Keratinocyte (primary cell): ENCODE measurements at regions not wholly inside any gene's neighbourhood (a gene's known extent, or its start where the extent isn't known, plus 50 kb on each side); places are given as distances from the start of the nearest gene placed in this dataset.

ENCODE experiments used
- DNase-seq: peaks from one replicate; pipeline ENCODE4 v3.0.0-alpha.2; 2011; ENCODE audit warnings: low read depth, missing footprints, low spot score
- FAIRE-seq: peaks from 2 replicates; lab custom pipeline; 2011; peaks lifted over from hg19 to GRCh38; lab: Jason Lieb, UNC
- H2AFZ ChIP-seq: 2 replicates; pipeline ENCODE4 v1.6.0; 2012; ENCODE audit warnings: low read length, control low read depth, inconsistent platforms; ENCODE audit not compliant: control insufficient read depth
- H3K27ac ChIP-seq: 2 replicates; pipeline ENCODE4 v1.5.1; 2011; ENCODE audit warnings: low read length; ENCODE audit not compliant: control insufficient read depth, insufficient read depth
- H3K27me3 ChIP-seq: 3 replicates; pipeline ENCODE4 v1.6.0; 2011; ENCODE audit warnings: low read length; ENCODE audit not compliant: control insufficient read depth, insufficient read depth; ENCODE audit errors: extremely low read depth
- H3K36me3 ChIP-seq, 2 experiments: 2 replicates in 1 of 2; 3 replicates in 1 of 2; pipeline ENCODE4 v1.5.1; 2011; ENCODE audit warnings: low read length in 2 of 2, mild to moderate bottlenecking in 1 of 2; ENCODE audit not compliant: control insufficient read depth in 2 of 2, insufficient read depth in 2 of 2; ENCODE audit errors: extremely low read depth in 1 of 2
- H3K4me1 ChIP-seq: 3 replicates; pipeline ENCODE4 v1.5.1; 2011; ENCODE audit warnings: low read length; ENCODE audit not compliant: control insufficient read depth, insufficient read depth; ENCODE audit errors: extremely low read depth
- H3K4me2 ChIP-seq: 3 replicates; pipeline ENCODE4 v1.6.0; 2011; ENCODE audit warnings: low read depth, low read length; ENCODE audit not compliant: control insufficient read depth, insufficient read depth; ENCODE audit errors: extremely low read depth
- H3K4me3 ChIP-seq, 3 experiments: fragments of 200-600 bp in 1 of 3; sonication (generic) in 1 of 3; 2 replicates in 2 of 3; 3 replicates in 1 of 3; pipeline ENCODE4 v1.5.1; 2011 to 2016; ENCODE audit warnings: low read length in 3 of 3, mild to moderate bottlenecking in 3 of 3, control low read depth in 2 of 3, inconsistent platforms in 1 of 3, low read depth in 1 of 3, mixed read lengths in 1 of 3, mixed run types in 1 of 3, moderate library complexity in 1 of 3; ENCODE audit not compliant: control insufficient read depth in 2 of 3, insufficient read depth in 2 of 3; ENCODE audit errors: extremely low read depth in 1 of 3
- H3K79me2 ChIP-seq: 2 replicates; pipeline ENCODE4 v1.6.0; 2012; ENCODE audit warnings: low read length; ENCODE audit not compliant: control insufficient read depth, insufficient read depth
- H3K9ac ChIP-seq: 3 replicates; pipeline ENCODE4 v1.6.0; 2011; ENCODE audit warnings: low read length; ENCODE audit not compliant: control insufficient read depth, insufficient read depth; ENCODE audit errors: extremely low read depth
- H3K9me1 ChIP-seq: 3 replicates; pipeline ENCODE4 v1.6.0; 2011; ENCODE audit warnings: low read length; ENCODE audit not compliant: control insufficient read depth, insufficient read depth; ENCODE audit errors: extremely low read depth
- H3K9me3 ChIP-seq: 2 replicates; pipeline ENCODE4 v1.5.1; 2012; ENCODE audit warnings: low read depth, low read length; ENCODE audit not compliant: control insufficient read depth
- H4K20me1 ChIP-seq: 3 replicates; pipeline ENCODE4 v1.6.0; 2011; ENCODE audit warnings: low read length; ENCODE audit not compliant: control insufficient read depth, insufficient read depth; ENCODE audit errors: extremely low read depth
- CTCF ChIP-seq, 3 experiments: IDR thresholded peaks in 1 of 3; conservative IDR thresholded peaks in 1 of 3; optimal IDR thresholded peaks in 1 of 3; 2 replicates in 2 of 3; 3 replicates in 1 of 3; pipeline versions ENCODE3 to v1.5.1; 2011; ENCODE audit warnings: low read length in 3 of 3, mild to moderate bottlenecking in 3 of 3, moderate library complexity in 2 of 3, control low read depth in 1 of 3, inconsistent platforms in 1 of 3; ENCODE audit not compliant: insufficient read depth in 2 of 3; ENCODE audit errors: extremely low read depth in 1 of 3
- EZH2 ChIP-seq: IDR thresholded peaks from one replicate; pipeline ENCODE4 v1.6.1; 2012; ENCODE audit warnings: inconsistent platforms, mild to moderate bottlenecking, low read length, moderate library complexity
- dilution Hi-C: fragments of 300-500 bp; cut with MboI; formaldehyde crosslinking; loops from one replicate; pipeline ENCODE4 v1.7.0; 2020; ENCODE audit warnings: low sequenced_read_pairs; ENCODE audit not compliant: extremely low pct_ligation_motif_present

- no peak for DNase-seq
- H3K36me3 ChIP-seq = no peaks in the 10 kb centered on the region
- H3K27ac ChIP-seq = no peak overlapping the region
- H3K27me3 ChIP-seq = no peaks in the 10 kb centered on the region
- no peak overlapping the region for H3K9ac ChIP-seq
- H3K9me3 ChIP-seq = no peaks in the 10 kb centered on the region
- H3K4me2 ChIP-seq = no peak overlapping the region
- H3K4me3 ChIP-seq = no peak overlapping the region
- no peak for FAIRE-seq
- TF ChIP-seq EZH2 (no peak), CTCF (optimal IDR thresholded peaks at IDR 0.05 in 1 of 3, IDR thresholded peaks at IDR 0.05 in 1 of 3, conservative IDR thresholded peaks at IDR 0.05 in 1 of 3; ENCODE audit: extremely low read depth in 1 of 3, insufficient read depth in 2 of 3, low read length in 3 of 3) (no peak)
- no peaks in the 10 kb centered on the region for H4K20me1 ChIP-seq
- dilution Hi-C loops = no loop called here
- no peaks in the 10 kb centered on the region for H3K79me2 ChIP-seq
- H2AFZ ChIP-seq = no peak overlapping the region
- peaks cover 16% of the 10 kb centered on the region for H3K4me1 ChIP-seq
- no peaks in the 10 kb centered on the region for H3K9me1 ChIP-seq
These were observed 105.8 kb downstream of the SREK1 start for GRCh38 chr5:66249920-66250319.

DNA sequence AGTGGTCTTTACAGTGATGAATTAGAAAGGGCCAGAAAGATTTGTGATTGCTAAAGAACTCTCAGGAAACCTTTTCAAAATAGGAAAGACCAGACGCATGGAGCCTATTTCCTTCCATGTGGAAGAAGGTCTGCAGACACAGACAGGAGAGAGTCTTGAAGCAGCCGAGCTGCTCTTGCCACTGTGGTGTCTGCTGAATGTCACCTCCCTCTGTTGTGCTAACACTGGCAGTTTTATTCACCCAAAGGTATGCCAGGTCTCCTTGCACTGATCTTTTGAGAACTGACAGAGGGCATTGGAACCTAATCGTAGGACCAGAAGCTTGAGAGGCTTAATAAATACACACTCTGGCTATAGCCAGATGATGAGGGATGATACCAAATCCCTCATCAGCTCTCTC, 108.7 kb downstream of the SREK1 start:
- no peaks in the 10 kb centered on the region for H3K27me3 ChIP-seq
- no peak overlapping the region for H3K27ac ChIP-seq
- no peaks in the 10 kb centered on the region for H3K79me2 ChIP-seq
- no peaks in the 10 kb centered on the region for H4K20me1 ChIP-seq
- H3K4me1 ChIP-seq = no peaks in the 10 kb centered on the region
- TF ChIP-seq CTCF (optimal IDR thresholded peaks at IDR 0.05 in 1 of 3, IDR thresholded peaks at IDR 0.05 in 1 of 3, conservative IDR thresholded peaks at IDR 0.05 in 1 of 3; ENCODE audit: extremely low read depth in 1 of 3, insufficient read depth in 2 of 3, low read length in 3 of 3) (no peak), EZH2 (no peak)
- no peak overlapping the region for H3K4me2 ChIP-seq
- no peak overlapping the region for H3K9ac ChIP-seq
- no peak overlapping the region for H3K4me3 ChIP-seq
- no peaks in the 10 kb centered on the region for H3K36me3 ChIP-seq
- dilution Hi-C loops = no loop called here
- no peak overlapping the region for H2AFZ ChIP-seq
- no peaks in the 10 kb centered on the region for H3K9me1 ChIP-seq
- DNase-seq (no peak), FAIRE-seq (no peak)
- H3K9me3 ChIP-seq = no peaks in the 10 kb centered on the region
